CD4-positive, CD25-positive, alpha-beta regulatory T cell (primary cell): ENCODE measurements at regions not wholly inside any gene's neighbourhood (a gene's known extent, or its start where the extent isn't known, plus 50 kb on each side); places are given as distances from the start of the nearest gene placed in this dataset.

ENCODE experiments used
- ATAC-seq, 2 donors: fragments of 150-1000 bp; cut with Tn5 transposase; one replicate each; pipeline ENCODE4 v1.10.0; 2021; ENCODE audit warnings: low read depth in 2 of 2, moderate number of reproducible peaks in 2 of 2, moderate library complexity in 1 of 2
- DNase-seq, 3 donors: peaks; one replicate each; pipeline versions ENCODE4 v3.0.0 to v3.0.0-alpha.2; 2012 to 2022; ENCODE audit warnings: mixed read lengths in 1 of 3
- H3K27ac ChIP-seq: one replicate; pipeline ENCODE4 v1.7.0; 2013; ENCODE audit warnings: mild to moderate bottlenecking, low read length; ENCODE audit not compliant: insufficient read depth, poor library complexity, severe bottlenecking
- H3K27me3 ChIP-seq: one replicate; pipeline ENCODE4 v1.7.0; 2013; ENCODE audit warnings: low read length; ENCODE audit not compliant: control insufficient read depth, insufficient read depth
- H3K36me3 ChIP-seq: one replicate; pipeline ENCODE4 v1.7.0; 2013; ENCODE audit warnings: mild to moderate bottlenecking, low read length, moderate library complexity; ENCODE audit not compliant: control insufficient read depth, insufficient read depth
- H3K4me1 ChIP-seq: 2 replicates; pipeline ENCODE4 v1.7.0; 2013; ENCODE audit warnings: mild to moderate bottlenecking, low read length; ENCODE audit not compliant: insufficient read depth, control insufficient read depth, poor library complexity, severe bottlenecking
- H3K4me3 ChIP-seq: one replicate; pipeline ENCODE4 v1.7.0; 2013; ENCODE audit warnings: low read depth, mild to moderate bottlenecking, low read length, moderate library complexity
- H3K9me3 ChIP-seq, 2 experiments: 1 replicate in 1 of 2; 2 replicates in 1 of 2; pipeline ENCODE4 v1.7.0; 2013; ENCODE audit warnings: low read length in 2 of 2, mild to moderate bottlenecking in 1 of 2, moderate library complexity in 1 of 2; ENCODE audit not compliant: control insufficient read depth in 2 of 2
- H3K27ac Mint-ChIP-seq, 3 donors: one replicate each; pipeline ENCODE4 v1.8.0; 2020 to 2022; ENCODE audit warnings: mild to moderate bottlenecking in 3 of 3, mixed read lengths in 3 of 3, moderate library complexity in 2 of 3
- H3K27me3 Mint-ChIP-seq: one replicate; pipeline ENCODE4 v1.8.0; 2022; ENCODE audit warnings: mild to moderate bottlenecking, mixed read lengths
- H3K36me3 Mint-ChIP-seq: one replicate; pipeline ENCODE4 v1.8.0; 2020; ENCODE audit warnings: mixed read lengths
- H3K4me1 Mint-ChIP-seq, 4 donors: one replicate each; pipeline ENCODE4 v1.8.0; 2020 to 2022; ENCODE audit warnings: mixed read lengths in 4 of 4, mild to moderate bottlenecking in 1 of 4
- H3K4me3 Mint-ChIP-seq, 4 donors: one replicate each; pipeline ENCODE4 v1.8.0; 2020 to 2022; ENCODE audit warnings: mild to moderate bottlenecking in 4 of 4, mixed read lengths in 4 of 4, moderate library complexity in 3 of 4
- H3K9me3 Mint-ChIP-seq, 7 donors: one replicate each; pipeline ENCODE4 v1.8.0; 2020 to 2022; ENCODE audit warnings: mixed read lengths in 7 of 7, mild to moderate bottlenecking in 3 of 7, moderate library complexity in 2 of 7

GRCh38 chr2:200725596-200725995 is 86.1 kb upstream of the BZW1 start:
- no peak overlapping the region for H3K4me3 ChIP-seq
- H3K27me3 ChIP-seq: peaks cover 20% of the 10 kb centered on the region
- H3K27ac ChIP-seq: no peak overlapping the region
- Mint-ChIP-seq H3K27ac (no peak overlapping the region), H3K27me3 (peaks cover 47% of the 10 kb centered on the region), H3K9me3 (peaks cover 0 to 2% (median 0%) of the 10 kb centered on the region in 7 donors), H3K36me3 (no peaks in the 10 kb centered on the region), H3K4me1 (no peaks in the 10 kb centered on the region), H3K4me3 (no peak overlapping the region)
- ATAC-seq (no peak), DNase-seq (no peak)
- no peaks in the 10 kb centered on the region for H3K9me3 ChIP-seq
- H3K36me3 ChIP-seq: no peaks in the 10 kb centered on the region
- no peaks in the 10 kb centered on the region for H3K4me1 ChIP-seq

- peaks cover 29% of the 10 kb centered on the region for H3K27me3 ChIP-seq
- H3K9me3 Mint-ChIP-seq: no peaks in the 10 kb centered on the region
- no peak overlapping the region for H3K27ac ChIP-seq
- H3K4me1 ChIP-seq: no peaks in the 10 kb centered on the region
- H3K27ac Mint-ChIP-seq: no peak overlapping the region
- H3K4me1 Mint-ChIP-seq: no peaks in the 10 kb centered on the region
- DNase-seq: no peak
- H3K36me3 ChIP-seq: no peaks in the 10 kb centered on the region
- no peak overlapping the region for H3K4me3 Mint-ChIP-seq
- ATAC-seq: no peak
- H3K9me3 ChIP-seq: no peaks in the 10 kb centered on the region
- H3K27me3 Mint-ChIP-seq: peaks cover 41% of the 10 kb centered on the region
- H3K4me3 ChIP-seq: no peak overlapping the region
- no peaks in the 10 kb centered on the region for H3K36me3 Mint-ChIP-seq
These were observed 83.1 kb upstream of the BZW1 start for GRCh38 chr2:200728630-200729029.

DNA sequence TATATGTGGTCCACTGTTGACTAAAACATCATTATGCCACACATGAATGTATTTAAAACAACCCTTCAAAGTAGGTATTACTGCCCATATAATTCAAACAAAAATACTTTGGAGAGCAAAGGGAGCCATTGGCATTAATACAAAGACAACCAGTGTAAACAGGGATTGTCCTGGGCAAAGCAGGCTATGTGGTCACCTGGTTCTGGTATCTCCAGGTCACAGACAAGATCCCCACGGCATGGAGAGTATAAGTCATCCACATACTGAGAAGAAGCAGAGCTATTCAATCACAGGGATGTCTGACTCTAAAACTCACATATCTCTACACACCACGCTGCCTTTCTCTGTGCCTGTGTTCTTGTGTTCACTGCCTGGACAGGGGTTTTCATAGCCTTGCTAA is 81.4 kb upstream of the BZW1 start:
- H3K36me3 Mint-ChIP-seq: no peaks in the 10 kb centered on the region
- DNase-seq (no peak), ATAC-seq (no peak)
- no peaks in the 10 kb centered on the region for H3K9me3 Mint-ChIP-seq
- Histone ChIP-seq H3K4me1 (no peaks in the 10 kb centered on the region), H3K27me3 (peaks cover 18% of the 10 kb centered on the region), H3K4me3 (no peak overlapping the region), H3K9me3 (no peaks in the 10 kb centered on the region), H3K36me3 (no peaks in the 10 kb centered on the region), H3K27ac (no peak overlapping the region)
- H3K4me3 Mint-ChIP-seq: no peak overlapping the region
- peaks cover 48% of the 10 kb centered on the region for H3K27me3 Mint-ChIP-seq
- H3K27ac Mint-ChIP-seq: no peak overlapping the region
- H3K4me1 Mint-ChIP-seq: no peaks in the 10 kb centered on the region

DNA sequence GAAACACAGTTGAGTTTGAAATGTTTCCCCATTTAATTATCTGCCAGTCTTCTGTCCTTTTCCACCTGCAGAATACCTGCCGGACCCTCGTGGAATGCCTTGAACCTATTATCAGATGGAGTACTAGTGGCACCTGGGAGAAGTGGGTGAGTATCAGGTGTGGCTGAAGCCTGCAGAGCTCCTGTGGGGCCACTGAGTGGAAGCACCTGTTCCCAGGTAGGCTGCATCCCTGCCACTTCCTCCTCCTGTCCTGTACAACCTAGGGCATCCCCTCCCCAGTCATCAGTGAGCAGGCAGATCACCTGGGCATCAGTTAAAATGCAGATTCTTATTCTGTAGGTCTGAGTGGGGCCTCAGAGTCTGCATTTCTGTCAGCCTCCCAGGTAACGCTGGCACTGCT is 80.8 kb upstream of the BZW1 start:
- Mint-ChIP-seq H3K27ac (no peak overlapping the region), H3K36me3 (no peaks in the 10 kb centered on the region), H3K4me1 (no peaks in the 10 kb centered on the region), H3K4me3 (no peak overlapping the region), H3K9me3 (no peaks in the 10 kb centered on the region), H3K27me3 (peaks cover 47% of the 10 kb centered on the region)
- Histone ChIP-seq H3K4me3 (no peak overlapping the region), H3K27ac (no peak overlapping the region), H3K9me3 (no peaks in the 10 kb centered on the region), H3K4me1 (no peaks in the 10 kb centered on the region), H3K36me3 (no peaks in the 10 kb centered on the region), H3K27me3 (peaks cover 18% of the 10 kb centered on the region)
- ATAC-seq (no peak), DNase-seq (no peak)

GRCh38 chr2:200732866-200733265 is 78.8 kb upstream of the BZW1 start:
- Mint-ChIP-seq H3K4me3 (no peak overlapping the region), H3K36me3 (no peaks in the 10 kb centered on the region), H3K27ac (no peak overlapping the region), H3K9me3 (no peaks in the 10 kb centered on the region), H3K4me1 (no peaks in the 10 kb centered on the region), H3K27me3 (peaks cover 48% of the 10 kb centered on the region)
- no peak for DNase-seq
- ATAC-seq: no peak
- Histone ChIP-seq H3K4me3 (no peak overlapping the region), H3K4me1 (no peaks in the 10 kb centered on the region), H3K36me3 (no peaks in the 10 kb centered on the region), H3K9me3 (no peaks in the 10 kb centered on the region), H3K27me3 (peaks cover 17% of the 10 kb centered on the region), H3K27ac (no peak overlapping the region)

DNA sequence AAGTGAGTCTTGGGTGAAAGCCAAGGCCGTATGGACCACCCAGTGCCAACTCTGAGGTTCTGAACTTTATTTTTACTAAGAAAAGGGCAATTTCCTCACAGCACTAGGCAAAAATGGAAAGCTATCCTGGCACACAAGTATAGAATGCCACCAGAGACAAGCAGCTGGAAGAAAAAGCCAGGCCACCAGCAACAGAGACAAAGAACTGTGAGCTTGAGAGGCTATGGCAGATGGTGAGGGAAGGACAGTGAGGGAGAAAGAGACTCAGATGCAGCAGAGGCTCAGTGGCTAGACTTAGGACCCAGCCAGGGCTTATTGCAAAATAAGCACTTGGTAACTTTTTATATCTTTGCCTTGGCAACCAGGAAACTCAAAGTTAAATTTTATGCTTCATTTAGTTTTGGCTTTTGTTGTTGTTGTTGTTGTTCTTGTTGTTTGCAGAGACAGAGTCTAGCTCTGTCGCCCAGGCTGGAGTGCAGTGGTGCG is 78.0 kb upstream of the BZW1 start:
- Mint-ChIP-seq H3K36me3 (no peaks in the 10 kb centered on the region), H3K4me3 (no peak overlapping the region), H3K27me3 (peaks cover 46% of the 10 kb centered on the region), H3K9me3 (no peaks in the 10 kb centered on the region), H3K4me1 (no peaks in the 10 kb centered on the region), H3K27ac (no peak overlapping the region)
- Histone ChIP-seq H3K4me3 (no peak overlapping the region), H3K27me3 (peaks cover 17% of the 10 kb centered on the region), H3K27ac (no peak overlapping the region), H3K9me3 (no peaks in the 10 kb centered on the region), H3K36me3 (no peaks in the 10 kb centered on the region), H3K4me1 (no peaks in the 10 kb centered on the region)
- DNase-seq (no peak), ATAC-seq (no peak)

DNA sequence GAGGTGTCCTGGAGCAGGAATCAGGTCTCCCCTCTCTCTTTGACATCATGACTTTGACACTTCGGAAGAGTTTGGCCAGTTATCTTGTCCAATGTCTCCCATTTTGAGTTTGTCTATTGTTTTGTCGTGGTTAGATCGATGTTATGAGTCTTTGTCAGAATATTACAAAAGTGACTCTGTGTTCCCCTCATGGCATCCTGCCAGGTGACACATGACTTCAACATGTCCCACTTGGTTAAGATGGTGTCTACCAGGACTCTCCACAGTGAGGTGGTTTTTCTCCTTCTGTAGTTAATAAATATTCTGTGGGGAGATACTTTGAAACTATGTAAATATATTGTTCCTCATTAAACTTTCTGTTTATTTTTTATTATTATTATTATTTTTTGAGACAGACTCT is 76.6 kb upstream of the BZW1 start:
- H3K4me3 Mint-ChIP-seq: no peak overlapping the region
- H3K9me3 Mint-ChIP-seq: no peaks in the 10 kb centered on the region
- H3K27ac Mint-ChIP-seq: no peak overlapping the region
- H3K27me3 ChIP-seq: peaks cover 15% of the 10 kb centered on the region
- DNase-seq (no peak), ATAC-seq (no peak)
- no peak overlapping the region for H3K27ac ChIP-seq
- no peaks in the 10 kb centered on the region for H3K9me3 ChIP-seq
- no peaks in the 10 kb centered on the region for H3K4me1 ChIP-seq
- H3K4me1 Mint-ChIP-seq: no peaks in the 10 kb centered on the region
- peaks cover 58% of the 10 kb centered on the region for H3K27me3 Mint-ChIP-seq
- no peaks in the 10 kb centered on the region for H3K36me3 ChIP-seq
- no peaks in the 10 kb centered on the region for H3K36me3 Mint-ChIP-seq
- H3K4me3 ChIP-seq: no peak overlapping the region

- no peak for DNase-seq
- Histone ChIP-seq H3K36me3 (no peaks in the 10 kb centered on the region), H3K4me3 (no peak overlapping the region), H3K27me3 (peaks cover 10% of the 10 kb centered on the region), H3K27ac (no peak overlapping the region), H3K9me3 (no peaks in the 10 kb centered on the region), H3K4me1 (no peaks in the 10 kb centered on the region)
- Mint-ChIP-seq H3K4me3 (no peak overlapping the region), H3K27ac (no peak overlapping the region), H3K4me1 (no peaks in the 10 kb centered on the region), H3K9me3 (no peaks in the 10 kb centered on the region), H3K36me3 (no peaks in the 10 kb centered on the region), H3K27me3 (peaks cover 53% of the 10 kb centered on the region)
- ATAC-seq: no peak
These were observed 75.0 kb upstream of the BZW1 start for GRCh38 chr2:200736646-200737274.
